GM21619 (cell line): ENCODE measurements at regions not wholly inside any gene's neighbourhood (a gene's known extent, or its start where the extent isn't known, plus 50 kb on each side); places are given as distances from the start of the nearest gene placed in this dataset.
"Not testable (repeated sequence)": the region's sequence is repeated elsewhere in the genome, so short reads cannot be mapped to it uniquely, and the experiment has no call there.

Experiments
- ATAC-seq: cut with Tn5 transposase; IDR thresholded peaks from one replicate; pipeline ENCODE4 v1.9.1; 2021; ENCODE audit not compliant: unreplicated experiment

DNA sequence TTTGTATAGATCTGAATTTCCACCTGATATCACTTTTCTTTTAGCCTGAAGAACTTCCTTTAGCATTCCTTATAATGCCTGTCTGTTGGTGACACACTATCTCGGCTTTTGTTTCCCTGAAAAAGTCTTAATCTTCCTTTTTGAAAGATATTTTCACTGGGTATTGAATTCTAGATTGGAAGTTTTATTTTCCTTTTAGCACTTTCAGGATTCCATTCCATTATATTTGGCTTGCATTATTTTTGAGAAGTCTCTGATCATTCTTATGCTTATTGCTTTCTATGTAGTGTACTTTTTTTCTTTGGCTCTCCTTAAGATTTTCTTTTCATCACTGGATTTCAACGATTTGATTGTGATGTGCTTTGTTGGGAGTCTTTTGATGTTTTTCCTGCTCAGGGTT is 510.7 kb downstream of the RWDD3 start:
- ATAC-seq = no peak

DNA sequence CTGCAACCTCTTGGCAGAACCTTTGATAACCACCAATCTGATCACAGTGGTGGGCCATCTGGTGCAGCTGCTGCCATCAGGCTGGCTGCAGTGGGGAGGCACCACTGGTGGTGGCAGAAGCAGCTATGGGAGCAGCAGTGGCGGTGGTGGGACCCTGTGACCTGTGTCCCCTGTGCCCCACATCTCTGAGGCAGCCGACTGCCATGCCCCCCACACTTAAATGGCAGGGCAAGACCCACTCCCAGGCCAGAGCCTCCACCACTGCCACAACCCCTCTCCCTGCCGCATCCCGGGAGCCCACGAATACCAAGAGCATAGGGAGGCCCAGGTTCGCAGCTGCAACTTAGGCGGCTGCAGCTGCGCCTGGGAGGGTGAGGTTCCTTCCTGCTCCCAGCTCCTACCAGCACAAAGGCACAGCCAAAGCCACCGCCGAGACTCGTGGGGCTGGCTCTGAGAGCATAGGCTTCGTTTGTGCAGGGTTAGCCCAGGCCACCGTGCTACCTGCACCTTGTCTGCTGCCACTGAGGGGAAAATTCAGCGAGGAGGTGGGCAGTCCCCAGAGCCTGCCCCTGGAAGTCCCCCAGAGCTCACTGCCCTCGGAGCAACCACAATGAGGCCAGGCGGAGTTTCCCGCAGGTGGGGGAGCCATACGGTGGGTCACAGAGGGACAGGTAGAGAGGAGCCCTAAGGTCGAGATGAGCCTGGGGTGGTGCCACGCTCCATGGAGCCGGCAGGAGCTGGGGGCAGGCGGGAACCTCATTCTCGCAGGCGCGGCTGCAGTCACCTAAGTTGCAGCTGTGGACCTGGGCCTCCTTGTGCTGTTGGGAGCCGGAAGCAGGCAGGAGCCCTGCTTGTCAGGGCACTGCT is 518.7 kb downstream of the RWDD3 start:
- no peak for ATAC-seq

DNA sequence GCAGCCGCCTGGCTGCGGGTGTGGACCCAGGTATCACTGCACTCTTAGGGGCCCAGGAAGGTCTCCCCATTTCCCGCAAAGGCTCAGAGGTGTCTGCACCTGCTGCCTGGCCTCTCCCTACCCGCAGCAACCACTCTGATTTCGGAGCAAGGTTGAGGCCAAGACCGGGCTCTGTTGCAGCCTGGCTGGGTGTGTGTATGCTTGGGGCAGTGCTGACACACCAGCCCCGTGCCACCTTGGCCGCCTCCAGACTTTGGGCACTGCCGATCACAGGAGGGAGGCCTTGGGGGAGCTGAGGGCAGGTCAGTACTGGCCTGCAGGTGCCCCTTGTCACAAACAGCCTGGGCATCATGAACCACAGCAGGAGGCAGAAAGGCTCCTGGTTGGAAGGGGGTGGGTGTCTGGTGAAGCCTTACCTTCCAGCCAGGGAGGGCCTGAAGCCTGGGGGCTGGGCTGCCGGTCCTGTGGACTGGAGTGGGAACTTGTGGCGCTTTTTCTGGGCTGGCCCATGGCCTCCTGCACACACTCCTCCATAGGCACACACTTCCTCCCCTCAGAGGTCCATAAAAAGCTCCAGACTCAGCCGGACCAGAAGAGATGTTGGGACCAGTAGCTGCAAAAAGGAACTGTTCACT is 519.5 kb downstream of the RWDD3 start:
- no peak for ATAC-seq

DNA sequence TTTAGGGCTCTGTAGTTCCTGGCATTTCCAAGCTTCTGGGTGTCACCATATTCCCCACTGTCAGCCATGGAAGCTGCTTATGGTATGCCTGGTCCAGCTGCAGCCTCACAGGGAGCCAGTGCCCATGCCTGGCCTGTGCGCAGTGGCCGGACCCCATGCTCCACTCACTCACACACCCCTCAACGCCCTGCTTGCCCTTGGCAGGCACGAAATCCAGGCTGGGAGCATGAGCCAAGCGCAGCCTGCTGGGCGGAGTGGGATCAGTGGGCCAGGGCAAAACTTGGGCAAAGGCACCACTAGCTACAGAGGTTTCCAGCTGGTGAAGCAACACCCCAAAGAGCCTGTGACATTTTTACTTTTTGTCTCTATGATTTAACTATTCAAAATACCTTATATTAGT is 520.4 kb downstream of the RWDD3 start:
- ATAC-seq = no peak

DNA sequence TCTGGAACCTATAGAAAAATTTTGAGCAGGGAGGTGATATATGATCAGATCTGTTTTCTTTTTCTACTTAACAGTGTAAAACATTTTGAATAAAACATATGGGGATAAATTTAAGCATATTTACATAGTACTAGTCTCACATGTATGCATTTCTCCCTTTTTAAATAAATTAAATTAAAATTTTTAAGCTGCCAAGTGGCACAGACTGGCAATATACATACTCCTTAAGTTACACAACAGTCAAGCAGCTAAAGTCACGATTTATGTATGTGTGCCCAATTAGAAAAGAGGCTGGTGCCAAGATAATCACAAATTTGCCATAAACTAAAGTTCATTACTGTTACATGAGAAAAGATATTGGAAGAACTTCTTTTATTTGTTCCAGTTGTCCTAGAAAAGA is 532.0 kb downstream of the RWDD3 start:
- no peak for ATAC-seq

DNA sequence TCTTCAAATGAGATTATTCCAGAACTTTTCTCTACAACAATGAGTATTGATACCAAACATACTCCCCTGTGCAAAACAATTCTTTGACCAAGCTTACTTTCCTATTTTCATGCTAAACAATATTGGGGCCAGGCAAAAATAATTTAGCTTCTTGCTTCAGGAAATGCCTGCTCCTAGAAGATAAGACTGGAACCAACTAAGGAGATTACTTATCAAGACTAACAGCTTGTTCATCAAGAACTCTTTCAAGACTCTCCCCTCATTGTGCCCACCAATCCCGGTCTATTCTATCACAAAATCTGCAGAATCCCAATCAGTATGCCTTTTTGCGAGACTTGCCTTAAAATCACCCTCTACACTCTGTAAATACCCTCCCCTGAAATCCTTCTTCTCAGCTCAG is 536.6 kb downstream of the RWDD3 start:
- no peak for ATAC-seq

DNA sequence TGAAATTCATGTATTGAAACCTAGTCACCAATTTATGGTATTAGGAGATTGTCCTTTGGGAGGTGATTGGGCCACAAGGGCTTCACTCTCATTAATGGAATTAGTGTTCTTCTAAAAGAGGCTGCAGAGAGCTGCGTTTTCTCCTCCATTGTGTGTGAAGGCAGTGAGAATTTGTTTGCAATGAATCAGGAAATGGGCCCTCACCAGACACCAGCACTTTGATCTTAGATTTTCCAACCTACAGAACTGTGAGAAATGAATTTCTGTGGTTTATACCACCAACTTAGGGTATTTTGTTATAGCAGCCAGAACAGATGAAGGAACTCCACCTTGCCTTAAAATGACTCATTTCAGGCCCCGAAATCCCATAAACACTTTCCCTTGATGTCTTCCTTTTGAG is 544.2 kb downstream of the RWDD3 start:
- ATAC-seq = no peak

DNA sequence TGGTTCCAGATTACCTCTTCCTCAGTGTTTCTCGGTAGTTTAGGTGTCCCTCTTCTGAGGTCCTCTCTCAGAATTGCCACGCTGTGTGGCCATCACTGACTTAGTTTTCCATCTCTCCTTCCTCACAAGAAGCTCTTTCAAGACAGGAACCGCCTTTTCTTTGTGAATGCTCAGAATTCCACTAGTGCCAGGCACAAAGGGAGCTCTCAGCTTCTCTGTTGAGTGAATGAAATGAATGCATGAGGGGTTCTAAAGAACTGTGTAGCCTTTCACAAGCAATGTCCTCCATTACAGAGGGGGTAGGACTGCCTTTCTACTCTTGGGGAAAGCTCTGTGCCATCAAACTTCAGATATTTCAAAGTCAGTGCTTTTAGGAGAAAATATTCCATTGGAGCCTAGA is 546.8 kb downstream of the RWDD3 start:
- ATAC-seq = no peak

DNA sequence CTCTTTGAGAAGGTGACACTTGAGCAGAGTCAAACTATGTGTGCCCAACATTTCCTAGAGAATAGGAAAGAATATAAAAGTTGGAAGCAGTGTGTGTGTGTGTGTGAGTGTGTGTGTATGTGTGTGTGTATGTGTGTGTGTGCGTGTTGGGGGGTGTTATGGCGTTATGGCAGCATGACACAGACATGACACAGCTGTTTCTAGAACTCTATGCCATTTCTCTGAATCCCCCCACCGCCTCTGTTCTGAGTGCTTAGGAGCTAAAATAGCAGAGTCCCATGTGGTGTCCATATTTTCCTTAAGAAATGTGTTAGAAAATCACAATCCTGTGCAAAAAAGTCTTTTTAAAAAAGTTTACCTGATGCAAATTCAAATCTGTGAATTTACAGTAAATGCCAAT is 556.1 kb downstream of the RWDD3 start:
- ATAC-seq = no peak

DNA sequence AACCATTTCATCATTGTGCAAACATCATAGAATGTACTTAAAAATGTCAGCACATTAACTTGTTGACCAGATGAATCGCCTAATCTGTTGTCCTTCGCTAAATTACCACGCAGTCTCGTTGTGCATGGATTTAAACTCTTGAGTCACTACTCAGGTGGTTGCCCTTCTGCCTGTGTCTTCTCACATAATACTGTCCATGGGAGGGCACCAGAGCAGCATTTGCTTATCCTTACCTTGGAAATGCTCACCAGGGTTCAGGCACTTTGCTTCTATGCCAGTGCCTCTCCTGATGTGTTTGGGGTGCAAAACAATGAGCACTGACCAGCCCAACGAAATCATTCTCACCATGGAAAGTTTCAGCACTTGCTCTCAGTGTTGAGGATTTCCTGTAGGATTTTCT is 559.9 kb downstream of the RWDD3 start:
- ATAC-seq = no peak

DNA sequence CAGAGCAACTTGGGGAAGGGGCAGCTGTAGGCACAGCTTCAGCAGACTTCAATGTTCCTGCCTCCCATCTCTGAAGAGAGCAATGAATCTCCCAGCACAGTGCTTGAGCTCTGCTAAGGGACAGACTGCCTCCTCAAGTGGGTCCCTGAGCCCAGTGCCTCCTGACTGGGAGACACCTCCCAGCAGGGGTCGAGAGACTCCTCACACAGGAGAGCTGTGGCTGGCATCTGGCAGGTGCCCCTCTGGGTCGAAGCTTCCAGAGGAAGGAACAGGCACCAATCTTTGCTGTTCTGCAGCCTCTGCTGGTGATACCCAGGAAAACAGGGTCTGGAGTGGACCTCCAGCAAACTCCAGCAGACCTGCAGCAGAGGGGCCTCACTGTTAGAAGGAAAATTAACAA is 563.8 kb downstream of the RWDD3 start:
- not testable (repeated sequence) for ATAC-seq

DNA sequence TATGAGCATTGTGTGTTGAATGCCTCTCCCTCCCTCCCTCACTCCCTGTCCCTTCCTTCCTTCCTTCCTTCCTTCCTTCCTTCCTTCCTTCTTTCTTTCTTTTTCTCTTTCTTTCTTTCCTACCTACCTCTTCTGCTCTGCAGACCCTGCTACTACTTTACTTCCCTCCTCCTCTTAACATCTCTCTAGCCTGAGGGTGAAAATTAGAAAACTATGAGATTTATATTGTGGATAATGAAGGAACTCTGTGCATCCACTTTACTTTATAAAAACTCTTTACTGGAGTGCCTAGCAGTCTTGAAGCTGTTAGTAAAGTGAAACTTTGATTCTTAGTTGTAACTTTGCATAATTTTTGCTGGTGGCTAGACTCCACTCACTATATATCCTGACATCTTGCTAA is 572.2 kb downstream of the RWDD3 start:
- no peak for ATAC-seq

DNA sequence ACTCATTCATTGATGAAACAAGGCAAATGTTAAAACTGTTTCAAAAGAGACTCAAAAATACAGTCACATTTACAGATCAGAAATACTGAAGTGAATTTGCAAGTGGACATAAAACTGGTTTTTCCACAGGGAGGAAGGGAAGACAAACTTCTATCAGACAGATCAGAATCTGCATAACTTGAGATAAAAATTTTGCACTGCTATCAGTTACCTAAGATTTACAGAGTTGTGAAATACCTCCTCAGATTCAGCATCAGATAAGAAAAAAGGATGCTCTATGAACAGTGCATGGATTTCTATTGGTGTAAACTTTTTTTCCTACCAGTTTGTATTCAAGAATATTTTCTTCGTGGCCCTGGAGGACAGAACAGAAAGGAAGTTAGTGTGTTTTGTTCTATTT is 575.4 kb downstream of the RWDD3 start:
- no peak for ATAC-seq

DNA sequence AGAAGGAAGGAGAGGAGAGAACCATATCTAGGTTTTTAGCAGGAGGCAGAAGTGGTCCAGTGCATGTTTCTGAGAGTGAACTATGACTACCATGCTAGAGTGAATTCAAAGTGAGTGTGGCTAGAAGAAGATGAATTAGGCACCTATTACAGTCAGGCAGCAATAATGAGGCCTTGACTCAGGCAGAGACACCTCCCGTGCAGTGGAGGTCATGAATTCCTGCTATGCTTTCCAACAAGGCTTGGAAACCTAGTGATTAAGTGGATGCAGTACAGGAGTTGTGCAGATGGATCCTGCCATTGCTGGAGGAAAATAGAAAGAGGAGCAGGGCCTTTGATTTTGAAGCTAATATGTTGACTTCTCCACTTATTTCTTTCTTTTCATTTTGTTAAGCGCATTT is 581.5 kb downstream of the RWDD3 start:
- ATAC-seq = no peak

DNA sequence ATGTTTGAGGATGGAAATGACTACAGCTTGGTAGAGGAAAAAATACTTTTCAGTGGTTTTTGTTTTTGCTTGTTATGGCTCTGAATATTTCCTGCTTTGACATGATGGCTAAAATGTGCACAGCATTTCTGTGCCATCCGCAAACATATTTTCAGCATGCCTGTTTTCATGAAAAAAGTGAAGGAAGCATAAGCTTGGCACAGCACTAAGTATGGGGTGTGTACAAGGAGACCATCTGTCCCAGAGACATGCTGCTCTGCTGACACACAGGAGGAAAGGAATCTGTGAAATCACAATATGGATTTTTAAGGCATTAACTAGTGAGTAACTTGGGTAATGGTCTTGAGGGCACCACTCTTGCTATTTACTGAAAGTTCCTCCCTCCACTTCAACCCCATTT is 595.5 kb downstream of the RWDD3 start:
- no peak for ATAC-seq

DNA sequence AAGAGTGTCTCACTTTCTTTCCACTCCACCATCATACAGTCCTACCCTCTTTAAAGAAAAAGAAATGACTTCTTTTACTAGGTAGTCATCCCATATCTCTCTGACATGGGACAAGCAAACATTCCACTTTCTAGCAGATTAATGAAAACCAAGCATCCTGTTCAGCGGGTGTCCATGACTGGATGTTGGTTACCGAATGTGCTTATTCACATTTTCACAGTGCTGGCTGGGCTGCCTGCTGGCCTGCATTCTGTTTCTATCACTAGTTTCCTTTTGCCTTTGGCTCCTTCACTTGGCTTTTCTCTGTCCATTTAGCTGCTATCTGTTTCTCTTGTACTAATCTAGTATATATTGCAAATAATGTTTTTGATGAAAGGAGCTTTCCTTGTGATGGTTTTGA is 598.4 kb downstream of the RWDD3 start:
- ATAC-seq = no peak

DNA sequence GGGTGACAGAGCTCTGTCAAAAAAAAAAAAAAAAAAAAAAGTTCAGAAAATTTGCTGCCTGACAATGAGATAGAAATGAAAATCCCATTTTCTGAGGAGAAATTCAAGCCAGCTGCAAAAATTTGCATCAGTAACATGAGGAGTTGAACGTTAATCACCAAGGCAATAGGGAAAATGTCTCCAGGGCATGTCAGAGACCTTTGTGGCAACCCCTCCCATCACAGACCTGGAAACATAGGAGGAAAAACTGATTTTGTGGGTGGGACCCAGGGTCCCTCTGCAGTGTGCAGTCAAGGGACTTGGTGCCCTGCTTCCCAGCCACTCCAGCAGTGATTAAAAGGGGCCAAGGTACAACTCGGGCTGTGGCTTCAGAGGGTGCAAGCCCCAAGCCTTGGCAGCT is 615.4 kb downstream of the RWDD3 start:
- ATAC-seq = no peak

DNA sequence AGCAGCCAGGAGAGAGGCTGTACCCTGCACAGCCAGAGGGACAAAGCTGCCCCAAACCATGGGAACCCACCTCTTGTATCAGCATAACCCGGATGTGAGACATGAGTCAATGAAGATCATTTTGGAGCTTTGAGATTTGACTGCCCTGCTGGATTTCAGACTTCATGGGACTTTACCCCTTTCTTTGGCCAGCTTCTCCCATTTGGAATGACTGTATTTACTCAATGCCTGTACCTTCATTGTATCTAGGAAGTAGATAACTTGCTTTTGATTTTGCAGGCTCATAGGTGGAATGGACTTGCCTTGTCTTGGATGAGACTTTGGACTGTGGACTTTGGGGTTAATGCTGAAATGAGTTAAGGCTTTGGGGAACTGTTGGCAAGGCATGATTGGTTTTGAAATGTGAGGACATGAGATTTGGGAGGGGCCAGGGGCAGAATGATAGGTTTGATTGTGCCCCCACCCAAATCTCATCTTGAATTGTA is 616.2 kb downstream of the RWDD3 start:
- ATAC-seq = no peak

DNA sequence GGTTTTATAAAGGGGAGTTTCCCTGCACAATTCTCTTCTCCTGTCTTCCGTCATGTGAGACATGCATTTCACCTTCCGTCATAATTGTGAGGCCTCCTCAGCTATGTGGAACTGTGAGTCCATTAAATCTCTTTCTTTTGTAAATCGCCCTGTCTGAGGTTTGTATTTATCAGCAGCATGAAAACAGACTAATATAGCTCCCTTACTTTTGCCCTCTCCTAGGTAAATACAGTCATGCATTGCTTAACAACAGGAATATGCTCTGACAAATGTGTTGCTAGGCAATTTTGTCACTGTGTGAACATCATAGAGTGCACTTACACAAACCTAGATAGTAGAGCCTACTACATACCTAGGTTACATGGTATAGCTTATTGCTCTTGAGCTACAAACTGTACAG is 616.8 kb downstream of the RWDD3 start:
- ATAC-seq = no peak

DNA sequence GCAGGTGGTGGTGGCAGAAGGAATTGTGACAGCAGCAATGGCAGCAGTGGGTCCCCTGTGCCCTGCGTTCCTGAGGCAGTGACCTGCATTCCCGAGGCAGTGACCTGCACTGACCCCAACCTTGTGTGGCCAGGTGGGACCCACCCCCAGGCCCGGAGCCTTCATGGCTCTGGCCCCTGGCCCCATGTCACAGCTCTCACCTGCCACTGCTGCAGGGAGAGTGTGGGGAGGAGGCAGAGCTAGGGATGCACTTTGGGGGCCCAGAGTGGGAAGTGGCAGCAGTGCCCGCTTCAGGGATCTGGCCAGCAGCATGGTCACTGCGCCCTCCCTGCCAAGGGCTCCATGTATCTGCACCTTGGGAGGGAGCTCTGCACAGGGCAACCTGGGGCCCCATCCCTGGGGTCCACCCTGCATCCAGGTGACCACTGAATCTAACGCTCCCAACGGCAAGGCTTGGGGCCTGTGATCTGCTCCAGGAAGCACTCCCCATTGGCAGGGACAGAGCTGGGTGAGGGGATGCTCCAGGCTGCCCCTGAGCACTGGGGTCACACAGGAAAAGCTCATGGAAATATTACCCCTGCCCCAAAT is 618.6 kb downstream of the RWDD3 start:
- ATAC-seq = no peak

DNA sequence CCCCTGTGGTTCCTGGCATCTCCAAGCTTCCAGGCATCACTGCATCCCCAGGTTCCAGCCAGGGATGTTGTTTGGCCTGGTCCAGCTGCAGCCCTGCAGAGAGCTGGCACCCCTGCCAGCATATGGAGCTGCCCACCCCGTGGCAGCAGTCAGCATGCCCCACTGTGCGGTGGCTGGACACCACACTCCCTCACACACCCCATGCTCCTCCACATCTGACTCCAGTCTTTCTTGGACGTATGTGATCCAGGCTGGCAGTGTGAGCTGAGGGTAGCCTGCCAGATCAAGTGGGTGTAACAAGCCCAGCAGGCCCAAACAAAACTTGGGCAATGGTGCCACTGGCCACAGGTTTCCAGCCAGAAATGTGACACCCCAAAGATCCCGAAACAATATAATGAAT is 620.4 kb downstream of the RWDD3 start:
- ATAC-seq = no peak

DNA sequence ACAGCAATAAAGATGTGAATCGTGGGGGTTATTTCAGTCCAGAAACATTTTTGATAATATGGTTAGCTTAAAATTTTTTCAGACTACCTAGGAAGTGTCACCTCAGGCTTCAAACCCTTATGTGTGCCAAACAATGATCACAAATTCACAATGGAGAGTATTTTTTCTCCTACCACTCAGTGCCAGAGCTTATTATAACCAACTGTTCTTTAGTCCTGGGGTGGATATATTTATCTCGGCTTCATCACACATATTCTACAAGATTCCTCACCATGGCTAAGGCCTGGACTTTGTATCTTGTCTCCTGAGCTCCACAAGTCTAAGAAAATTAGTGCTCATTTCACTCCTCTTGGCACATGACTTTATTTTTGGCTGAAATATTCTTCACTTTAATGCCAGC is 629.1 kb downstream of the RWDD3 start:
- no peak for ATAC-seq
